Liver (tissue), 3 donors: ENCODE measurements at regions not wholly inside any gene's neighbourhood (a gene's known extent, or its start where the extent isn't known, plus 50 kb on each side); places are given as distances from the start of the nearest gene placed in this dataset.
A peak's percentile ranks its signal among the peaks of the same experiment; 100 is the strongest.

ENCODE experiments used
- EGR1 ChIP-seq, 2 donors: IDR thresholded peaks; 2 replicates each; pipeline ENCODE4 v1.6.1; 2016 to 2018; ENCODE audit warnings: antibody characterized with exemption in 2 of 2, low read depth in 2 of 2
- GABPA ChIP-seq, 2 donors: IDR thresholded peaks in 1 of 2; conservative IDR thresholded peaks in 1 of 2; 2 replicates each; pipeline ENCODE4 v1.6.1; 2016; ENCODE audit warnings: antibody characterized with exemption in 2 of 2, mild to moderate bottlenecking in 1 of 2, moderate library complexity in 1 of 2
- JUND ChIP-seq, 2 donors: IDR thresholded peaks; 2 replicates each; pipeline ENCODE4 v1.6.1; 2016; ENCODE audit warnings: antibody characterized with exemption in 2 of 2
- RAD21 ChIP-seq, 2 donors: IDR thresholded peaks; 2 replicates each; pipeline ENCODE4 v1.6.1; 2016; ENCODE audit warnings: antibody characterized with exemption in 2 of 2, mild to moderate bottlenecking in 2 of 2
- REST ChIP-seq: IDR thresholded peaks from 2 replicates; pipeline ENCODE4 v1.6.1; 2016; ENCODE audit warnings: antibody characterized with exemption, mild to moderate bottlenecking
- SP1 ChIP-seq: IDR thresholded peaks from 2 replicates; pipeline ENCODE4 v1.6.1; 2018; ENCODE audit warnings: antibody characterized with exemption, mild to moderate bottlenecking
- TAF1 ChIP-seq: conservative IDR thresholded peaks from 2 replicates; pipeline ENCODE4 v1.6.1; 2016; ENCODE audit warnings: antibody characterized with exemption, mild to moderate bottlenecking
- YY1 ChIP-seq: IDR thresholded peaks from 2 replicates; pipeline ENCODE4 v1.6.1; 2016; ENCODE audit warnings: antibody characterized with exemption, mild to moderate bottlenecking
- TF ChIP-seq, protein P1 (sequence below): fragments of 150-350 bp; IDR thresholded peaks from 2 replicates; pipeline ENCODE4 v1.5.1; 2017; ENCODE audit warnings: improper control_type of control experiment, low read depth, low read length; ENCODE audit not compliant: missing input control
- TF ChIP-seq, protein P2 (sequence below): IDR thresholded peaks from 2 replicates; pipeline ENCODE4 v1.6.1; 2016; ENCODE audit warnings: antibody characterized with exemption
- donor health status: healthy.
- donor health status: healthy.

GRCh38 chr11:109853156-109853776 is 239.9 kb upstream of the ZC3H12C start:
- no peak for TF ChIP-seq SP1
- TF ChIP-seq, protein P1, sequence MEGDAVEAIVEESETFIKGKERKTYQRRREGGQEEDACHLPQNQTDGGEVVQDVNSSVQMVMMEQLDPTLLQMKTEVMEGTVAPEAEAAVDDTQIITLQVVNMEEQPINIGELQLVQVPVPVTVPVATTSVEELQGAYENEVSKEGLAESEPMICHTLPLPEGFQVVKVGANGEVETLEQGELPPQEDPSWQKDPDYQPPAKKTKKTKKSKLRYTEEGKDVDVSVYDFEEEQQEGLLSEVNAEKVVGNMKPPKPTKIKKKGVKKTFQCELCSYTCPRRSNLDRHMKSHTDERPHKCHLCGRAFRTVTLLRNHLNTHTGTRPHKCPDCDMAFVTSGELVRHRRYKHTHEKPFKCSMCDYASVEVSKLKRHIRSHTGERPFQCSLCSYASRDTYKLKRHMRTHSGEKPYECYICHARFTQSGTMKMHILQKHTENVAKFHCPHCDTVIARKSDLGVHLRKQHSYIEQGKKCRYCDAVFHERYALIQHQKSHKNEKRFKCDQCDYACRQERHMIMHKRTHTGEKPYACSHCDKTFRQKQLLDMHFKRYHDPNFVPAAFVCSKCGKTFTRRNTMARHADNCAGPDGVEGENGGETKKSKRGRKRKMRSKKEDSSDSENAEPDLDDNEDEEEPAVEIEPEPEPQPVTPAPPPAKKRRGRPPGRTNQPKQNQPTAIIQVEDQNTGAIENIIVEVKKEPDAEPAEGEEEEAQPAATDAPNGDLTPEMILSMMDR = peak; percentile 56
- TF ChIP-seq GABPA (IDR thresholded peaks at IDR 0.05 in 1 of 2, conservative IDR thresholded peaks at IDR 0.05 in 1 of 2) = no peak
- TF ChIP-seq RAD21 (IDR thresholded peaks at IDR 0.05) = peak; percentile 83 to 84
- TF ChIP-seq YY1 = no peak
- TF ChIP-seq TAF1 = no peak
- TF ChIP-seq JUND (IDR thresholded peaks at IDR 0.05) = no peak
- no peak for TF ChIP-seq EGR1 (IDR thresholded peaks at IDR 0.05; ENCODE audit: low read depth in 2 of 2)
- no peak for TF ChIP-seq REST
- TF ChIP-seq, protein P2, sequence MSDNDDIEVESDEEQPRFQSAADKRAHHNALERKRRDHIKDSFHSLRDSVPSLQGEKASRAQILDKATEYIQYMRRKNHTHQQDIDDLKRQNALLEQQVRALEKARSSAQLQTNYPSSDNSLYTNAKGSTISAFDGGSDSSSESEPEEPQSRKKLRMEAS = no peak
